ENCODE measurements at regions not wholly inside any gene's neighbourhood (a gene's known extent, or its start where the extent isn't known, plus 50 kb on each side); places are given as distances from the start of the nearest gene placed in this dataset.

- TF ChIP-seq CTCF (IDR thresholded peaks at IDR 0.05; ENCODE audit: insufficient read depth, low read length, poor library complexity, severe bottlenecking) (no peak), EZH2phosphoT487 (conservative IDR thresholded peaks at IDR 0.05; ENCODE audit: low read length) (no peak)
These were observed 141.7 kb upstream of the SEMA3D start for GRCh38 chr7:85328456-85328998.

Measured in SU-DHL-6 (cell line).